ENCODE measurements at regions not wholly inside any gene's neighbourhood (a gene's known extent, or its start where the extent isn't known, plus 50 kb on each side); places are given as distances from the start of the nearest gene placed in this dataset.
"Not testable (repeated sequence)": the region's sequence is repeated elsewhere in the genome, so short reads cannot be mapped to it uniquely, and the experiment has no call there.

DNA sequence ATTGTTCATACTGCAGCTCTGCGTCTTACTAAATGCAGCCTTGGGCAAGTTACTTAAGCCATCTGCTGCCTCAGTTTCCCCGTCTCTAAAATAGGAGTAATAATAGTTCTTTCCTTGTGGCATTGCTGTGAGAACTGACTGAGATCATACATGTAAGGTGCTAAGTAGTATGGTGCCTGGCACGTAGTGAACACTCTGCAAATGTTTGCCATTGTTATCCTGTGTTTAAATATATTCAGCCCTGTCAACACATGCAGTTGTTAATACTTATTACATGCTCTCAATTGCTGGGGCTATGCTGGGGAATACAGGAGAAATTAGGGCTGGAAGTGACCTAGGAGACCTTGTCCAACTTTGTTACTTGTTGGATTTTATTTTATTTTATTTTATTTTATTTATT lies 105.2 kb upstream of the RAI14 start:
- no peak overlapping the region for H3K4me3 ChIP-seq (ENCODE audit: low read depth, low read length)
- TF ChIP-seq CTCF (conservative IDR thresholded peaks at IDR 0.05; ENCODE audit: low read depth, low read length): no peak
- DNase-seq (ENCODE audit: low read depth): no peak

DNA sequence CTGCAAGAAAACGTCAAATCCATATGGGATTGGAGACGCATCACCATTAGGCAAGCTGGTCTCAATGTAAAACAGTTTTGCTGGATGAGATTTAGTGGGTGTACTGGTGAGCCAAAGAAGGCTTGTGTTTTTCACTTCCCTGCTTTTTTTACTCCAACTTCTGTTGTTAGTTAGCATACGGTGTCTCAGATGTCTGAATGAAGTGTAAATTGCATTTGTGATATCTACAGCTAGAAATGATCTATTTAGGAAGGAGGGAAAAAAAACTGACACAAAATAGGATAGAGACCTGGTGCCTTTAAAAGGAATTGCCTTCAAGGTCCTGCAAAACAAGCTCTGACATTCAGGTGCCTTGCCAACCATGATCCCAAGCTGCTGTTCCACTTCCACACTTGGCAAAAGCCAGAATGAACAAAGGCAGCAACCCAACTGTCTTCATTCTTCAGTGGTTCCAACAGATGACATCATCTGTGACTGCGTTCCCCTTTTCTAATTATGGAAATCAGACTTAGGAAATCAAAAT lies 104.2 kb upstream of the RAI14 start:
- no peak overlapping the region for H3K4me3 ChIP-seq (ENCODE audit: low read depth, low read length)
- no peak for DNase-seq (ENCODE audit: low read depth)
- no peak for TF ChIP-seq CTCF (conservative IDR thresholded peaks at IDR 0.05; ENCODE audit: low read depth, low read length)

- no peak overlapping the region for H3K4me3 ChIP-seq (ENCODE audit: low read depth, low read length)
- no peak for TF ChIP-seq CTCF (conservative IDR thresholded peaks at IDR 0.05; ENCODE audit: low read depth, low read length)
- DNase-seq (ENCODE audit: low read depth): no peak
Measured at GRCh38 chr5:34552686-34553085, 103.4 kb upstream of the RAI14 start.

GRCh38 chr5:34553581-34553980 lies 102.5 kb upstream of the RAI14 start:
- no peak for DNase-seq (ENCODE audit: low read depth)
- TF ChIP-seq CTCF (conservative IDR thresholded peaks at IDR 0.05; ENCODE audit: low read depth, low read length): no peak
- no peak overlapping the region for H3K4me3 ChIP-seq (ENCODE audit: low read depth, low read length)

- TF ChIP-seq CTCF (conservative IDR thresholded peaks at IDR 0.05; ENCODE audit: low read depth, low read length): no peak
- no peak overlapping the region for H3K4me3 ChIP-seq (ENCODE audit: low read depth, low read length)
- no peak for DNase-seq (ENCODE audit: low read depth)
Measured at GRCh38 chr5:34554641-34555040, 101.5 kb upstream of the RAI14 start.

- no peak for DNase-seq (ENCODE audit: low read depth)
- TF ChIP-seq CTCF (conservative IDR thresholded peaks at IDR 0.05; ENCODE audit: low read depth, low read length): no peak
Measured at GRCh38 chr5:34555699-34556508, 100.2 kb upstream of the RAI14 start.

GRCh38 chr5:34556509-34556782 lies 99.7 kb upstream of the RAI14 start:
- no peak for TF ChIP-seq CTCF (conservative IDR thresholded peaks at IDR 0.05; ENCODE audit: low read depth, low read length)
- DNase-seq (ENCODE audit: low read depth): no peak
- no peak overlapping the region for H3K4me3 ChIP-seq (ENCODE audit: low read depth, low read length)

More at GRCh38 chr5:34555699-34556508, 100.2 kb upstream of the RAI14 start:
- no peak overlapping the region for H3K4me3 ChIP-seq (ENCODE audit: low read depth, low read length)

DNA sequence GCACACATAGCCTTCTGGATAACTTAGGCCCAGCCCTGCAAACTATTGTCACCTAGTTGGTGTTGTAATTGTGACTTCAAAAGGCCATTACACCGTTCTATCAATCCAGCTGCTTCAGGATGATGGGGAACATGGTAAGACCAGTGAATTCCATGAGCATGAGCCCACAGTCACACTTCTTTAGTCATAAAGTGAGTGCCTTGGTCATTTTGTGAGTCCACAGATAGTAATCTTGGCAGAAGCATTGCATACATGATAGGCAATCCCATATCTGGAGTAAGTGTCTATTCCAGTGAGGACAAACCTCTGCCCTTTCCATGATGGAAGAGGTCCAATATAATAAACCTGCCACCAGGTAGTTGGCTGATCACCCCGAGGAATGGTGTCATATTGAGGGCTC lies 94.5 kb upstream of the RAI14 start:
- DNase-seq (ENCODE audit: low read depth); H3K4me3 ChIP-seq (ENCODE audit: low read depth, low read length): not testable (repeated sequence)
